Activated CD4-positive, alpha-beta T cell treated with anti-CD3 and anti-CD28 coated beads, Interleukin-2, Interleukin-4, amounts not matched to agents 100 ng/mL and 50 ng/mL, durations not matched to agents 16 hours and 8 hours (primary cell): ENCODE measurements at regions not wholly inside any gene's neighbourhood (a gene's known extent, or its start where the extent isn't known, plus 50 kb on each side); places are given as distances from the start of the nearest gene placed in this dataset.
"Not testable (repeated sequence)": the region's sequence is repeated elsewhere in the genome, so short reads cannot be mapped to it uniquely, and the experiment has no call there.

ENCODE experiments used
- DNase-seq: peaks from one replicate; pipeline ENCODE4 v3.0.0-alpha.2; 2020; ENCODE audit warnings: low spot score

- no peak for DNase-seq
Measured at GRCh38 chr15:81819924-81820635, 225.7 kb downstream of the MEX3B start.

DNA sequence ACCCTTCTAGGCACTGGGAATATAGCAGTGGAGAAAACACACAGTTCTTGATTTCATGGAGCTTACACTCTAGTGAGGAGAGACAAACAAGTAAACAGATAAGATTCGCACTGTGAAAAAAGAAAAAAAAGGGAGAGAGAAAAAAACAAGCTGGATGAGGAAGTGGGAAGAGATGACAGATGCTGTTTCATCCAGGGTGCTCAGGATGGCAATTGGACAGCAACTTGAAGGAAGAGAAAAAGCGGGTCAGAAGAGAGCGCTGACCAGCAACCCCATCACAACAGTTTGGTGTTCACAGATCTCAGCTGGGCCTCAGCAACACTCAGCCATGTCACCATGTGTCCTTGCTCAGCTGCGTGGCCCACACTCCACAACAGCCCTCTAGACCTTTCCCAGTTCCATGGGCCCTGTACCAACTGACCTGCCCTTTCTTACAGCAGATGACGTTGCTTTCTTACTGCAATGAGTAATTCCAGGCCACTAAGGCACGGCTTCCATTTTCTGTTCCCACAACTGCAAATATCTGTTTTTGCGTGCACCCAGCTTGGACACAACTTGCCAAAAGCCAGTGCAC, 230.8 kb downstream of the MEX3B start:
- DNase-seq: no peak

GRCh38 chr15:81813215-81813614, 232.6 kb downstream of the MEX3B start:
- no peak for DNase-seq

- no peak for DNase-seq
Measured at GRCh38 chr15:81812456-81812855, 233.4 kb downstream of the MEX3B start.

GRCh38 chr15:81811736-81812135, 234.1 kb downstream of the MEX3B start:
- no peak for DNase-seq

DNA sequence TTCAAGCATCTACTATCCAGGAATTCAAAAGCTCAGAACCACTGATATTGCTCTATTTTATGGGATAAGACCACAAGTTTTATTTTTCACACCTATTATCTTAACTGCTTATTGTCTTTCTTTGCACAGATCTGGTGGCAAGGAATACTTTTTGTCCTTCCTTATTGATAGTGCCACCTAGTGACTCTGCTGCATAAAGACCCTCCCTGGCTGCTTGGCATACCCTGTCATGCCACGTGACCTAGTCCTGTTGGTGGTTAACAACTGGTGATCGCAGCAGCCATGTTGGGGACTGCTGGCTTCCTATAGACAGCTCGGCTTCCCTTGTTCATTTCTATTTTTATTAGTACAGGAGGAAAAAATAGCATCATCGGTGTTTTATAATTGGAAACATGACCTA, 236.3 kb downstream of the MEX3B start:
- peak; percentile 23 for DNase-seq

DNA sequence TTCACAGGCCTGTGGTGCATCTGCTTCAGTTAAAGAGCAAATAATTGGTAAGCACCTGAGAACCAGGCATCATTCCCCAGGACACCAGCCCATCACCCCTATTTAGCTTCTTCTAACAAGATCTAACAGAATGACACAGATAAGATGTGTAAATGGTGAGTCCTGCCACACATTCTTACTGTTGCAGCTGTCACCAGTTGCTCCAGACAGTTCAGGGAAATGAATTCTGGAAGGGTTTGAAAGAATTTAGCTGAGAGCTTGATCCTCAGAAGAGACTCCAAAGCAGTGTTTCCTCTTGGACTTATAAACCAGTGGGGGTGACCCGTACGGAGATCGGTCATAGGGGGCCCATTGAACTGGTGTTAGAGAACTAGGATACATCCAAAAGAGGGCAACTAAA, 238.0 kb downstream of the MEX3B start:
- no peak for DNase-seq

- no peak for DNase-seq
Measured at GRCh38 chr15:81807186-81807585, 238.6 kb downstream of the MEX3B start.

- DNase-seq: no peak
Measured at GRCh38 chr15:81795899-81796298, 249.9 kb downstream of the MEX3B start.

GRCh38 chr15:81792646-81793045, 253.2 kb downstream of the MEX3B start:
- DNase-seq: no peak

GRCh38 chr15:81791322-81791721, 254.5 kb downstream of the MEX3B start:
- DNase-seq: not testable (repeated sequence)

DNA sequence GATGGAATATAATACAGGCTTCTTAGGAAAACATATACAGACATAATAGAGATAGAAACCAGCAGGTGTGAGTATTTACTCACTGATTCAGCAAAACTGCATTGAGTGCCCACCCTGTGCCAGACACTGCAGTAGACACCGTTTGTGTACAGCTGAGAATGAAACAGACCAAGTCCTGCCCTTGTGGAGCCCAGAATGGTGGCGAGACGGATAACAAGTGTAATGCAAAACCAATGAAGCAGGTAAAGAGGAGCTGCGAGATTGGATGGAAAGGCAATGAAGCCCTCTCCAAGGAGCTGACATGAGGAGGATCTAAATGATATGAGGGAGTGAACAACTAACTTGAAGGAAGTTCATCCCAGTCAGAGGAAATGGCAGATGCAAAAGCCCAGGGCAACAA, 256.4 kb downstream of the MEX3B start:
- no peak for DNase-seq

DNA sequence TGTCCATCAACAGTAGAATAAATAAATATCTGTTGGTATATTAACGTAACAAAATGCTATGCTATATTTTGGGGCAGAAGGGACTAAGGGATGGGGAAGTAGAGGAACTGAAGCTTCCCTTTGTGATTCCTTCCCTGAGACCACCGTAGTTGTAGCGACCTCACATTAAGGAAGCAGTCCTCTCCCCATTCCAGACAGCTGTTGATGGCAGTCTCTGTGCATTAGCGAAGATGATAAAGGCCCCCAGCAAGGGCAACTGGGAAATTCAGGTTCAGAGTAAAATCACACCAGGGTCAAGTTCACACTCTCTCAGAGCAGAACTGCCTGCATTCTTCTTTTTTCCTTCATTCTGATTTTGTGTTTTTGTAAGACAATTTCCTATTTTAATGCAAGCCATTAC, 259.0 kb downstream of the MEX3B start:
- no peak for DNase-seq

- no peak for DNase-seq
Measured at GRCh38 chr15:81785679-81786078, 260.1 kb downstream of the MEX3B start.

GRCh38 chr15:81785181-81785580, 260.6 kb downstream of the MEX3B start:
- no peak for DNase-seq

DNA sequence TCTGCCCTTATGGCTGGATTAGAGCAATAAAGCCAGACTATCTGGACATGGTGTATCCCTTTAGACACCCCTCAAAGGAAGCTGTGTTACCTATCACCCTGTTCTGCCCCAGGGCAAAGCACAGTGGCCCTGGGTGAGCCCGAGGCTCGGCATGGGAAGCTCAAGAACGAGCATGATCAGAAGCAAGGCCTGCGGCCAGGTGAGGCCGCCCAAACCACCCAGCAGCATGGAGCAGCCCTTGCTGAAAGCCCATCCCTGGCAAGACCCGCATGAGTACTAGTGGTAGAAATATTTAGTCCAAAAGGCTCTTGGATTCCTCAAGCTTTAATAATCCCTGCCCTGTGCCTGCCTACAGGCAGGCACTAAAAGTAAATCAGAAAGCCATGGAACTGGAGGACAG, 261.1 kb downstream of the MEX3B start:
- no peak for DNase-seq

- no peak for DNase-seq
Measured at GRCh38 chr15:81783586-81783985, 262.2 kb downstream of the MEX3B start.

DNA sequence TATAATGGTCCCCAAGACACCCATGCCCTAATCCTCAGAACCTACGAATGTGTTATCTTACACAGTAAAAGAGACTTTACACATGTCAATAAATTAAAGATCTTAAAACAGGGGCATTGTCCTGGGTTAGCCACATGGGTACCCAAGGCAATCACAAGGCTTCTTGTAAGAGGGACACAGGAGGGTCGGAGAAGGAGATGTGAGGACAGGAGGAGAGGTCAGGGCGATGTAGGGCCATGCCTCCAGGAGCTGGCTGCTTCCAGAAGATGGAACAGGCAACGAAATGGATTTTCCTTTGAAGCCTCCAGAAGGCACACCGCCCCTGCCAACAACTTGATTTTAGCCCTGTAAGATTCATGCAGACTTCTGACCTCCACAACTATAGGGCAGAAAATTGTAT, 262.7 kb downstream of the MEX3B start:
- DNase-seq: no peak

DNA sequence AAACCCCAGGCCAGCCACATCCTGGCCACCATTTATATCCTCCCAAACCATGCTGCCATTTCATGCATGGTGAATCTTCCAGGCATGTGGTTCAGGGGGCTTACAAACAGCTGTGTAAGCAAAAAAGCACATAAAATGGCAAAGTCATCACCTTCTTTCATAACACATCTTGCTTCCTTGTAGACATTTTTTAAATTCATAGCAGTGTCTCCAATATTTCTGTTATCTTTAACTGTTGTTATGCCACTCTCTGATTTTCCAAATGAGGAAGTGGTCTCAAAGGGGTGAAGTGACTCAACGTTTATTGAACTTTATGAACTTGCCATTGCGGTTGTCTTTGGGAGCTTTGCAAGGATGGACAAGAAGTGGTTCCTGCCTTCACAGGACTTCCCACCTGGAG, 264.4 kb downstream of the MEX3B start:
- no peak for DNase-seq

DNA sequence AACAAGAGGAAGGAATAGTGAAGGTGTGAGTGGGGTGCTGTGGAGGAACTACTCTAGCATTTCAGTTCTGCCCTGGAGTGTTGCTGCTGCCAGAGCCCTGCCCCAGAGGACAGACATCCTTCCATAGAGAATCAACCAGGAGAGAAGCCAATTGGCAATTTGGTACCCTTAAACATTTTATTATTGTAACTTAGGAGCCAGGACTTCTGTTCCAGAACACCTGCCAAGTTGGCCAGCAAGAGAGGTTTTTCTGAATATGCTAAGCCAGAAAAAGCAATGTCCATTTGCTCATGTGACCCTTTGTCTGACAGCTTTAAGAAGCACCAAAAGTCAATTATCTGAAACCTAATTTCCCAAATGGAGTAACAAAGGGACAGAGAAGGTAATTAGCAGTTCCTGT, 264.9 kb downstream of the MEX3B start:
- no peak for DNase-seq

GRCh38 chr15:81779181-81779580, 266.6 kb downstream of the MEX3B start:
- DNase-seq: no peak

- DNase-seq: no peak
Measured at GRCh38 chr15:81777546-81777945, 268.3 kb downstream of the MEX3B start.

- no peak for DNase-seq
Measured at GRCh38 chr15:81776976-81777375, 268.8 kb downstream of the MEX3B start.

- not testable (repeated sequence) for DNase-seq
Measured at GRCh38 chr15:81775779-81776178, 270.0 kb downstream of the MEX3B start.
